ENCODE measurements at regions not wholly inside any gene's neighbourhood (a gene's known extent, or its start where the extent isn't known, plus 50 kb on each side); places are given as distances from the start of the nearest gene placed in this dataset.

DNA sequence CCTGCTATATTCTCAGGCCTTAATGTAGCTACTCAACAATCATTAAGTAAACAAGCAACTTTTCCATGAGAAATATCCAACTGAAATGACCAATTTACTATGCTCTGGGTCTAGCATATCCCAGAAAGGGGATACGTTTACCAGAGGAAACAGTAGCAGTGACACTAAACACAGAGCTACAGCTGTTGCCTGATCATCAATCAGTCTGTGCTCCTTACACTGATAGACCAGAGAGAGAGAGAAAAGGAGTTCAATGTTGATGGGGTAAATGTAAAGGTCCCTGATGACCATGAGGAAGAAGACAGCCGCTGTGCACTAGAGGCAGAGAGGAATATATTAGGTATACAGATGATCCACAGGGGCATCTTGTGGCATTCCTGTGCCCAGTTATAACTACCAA, 397.2 kb upstream of the USP15 start:
- no peak for DNase-seq

GRCh38 chr12:61863811-61864210, 396.4 kb upstream of the USP15 start:
- DNase-seq, result no peak

DNA sequence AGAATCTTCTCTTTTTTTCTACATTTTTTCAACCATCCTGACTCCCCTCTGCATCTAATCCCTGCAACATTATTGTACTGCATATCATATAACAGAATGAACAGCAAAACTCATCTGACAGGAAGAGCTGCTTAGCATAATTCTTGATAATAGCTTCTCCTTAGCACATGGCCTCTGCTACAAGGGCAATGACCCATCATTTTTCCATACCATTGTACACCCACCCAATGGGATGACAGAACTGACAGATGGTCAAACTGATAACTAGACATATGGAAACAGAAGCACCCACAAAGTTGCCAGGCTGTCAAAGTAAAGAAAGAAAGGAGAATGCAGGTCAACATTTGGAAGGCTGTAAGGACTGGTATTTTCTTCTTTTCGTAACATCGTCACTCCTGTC, 390.4 kb upstream of the USP15 start:
- no peak for DNase-seq

GRCh38 chr12:61870658-61871484, 389.3 kb upstream of the USP15 start:
- no peak for DNase-seq

DNA sequence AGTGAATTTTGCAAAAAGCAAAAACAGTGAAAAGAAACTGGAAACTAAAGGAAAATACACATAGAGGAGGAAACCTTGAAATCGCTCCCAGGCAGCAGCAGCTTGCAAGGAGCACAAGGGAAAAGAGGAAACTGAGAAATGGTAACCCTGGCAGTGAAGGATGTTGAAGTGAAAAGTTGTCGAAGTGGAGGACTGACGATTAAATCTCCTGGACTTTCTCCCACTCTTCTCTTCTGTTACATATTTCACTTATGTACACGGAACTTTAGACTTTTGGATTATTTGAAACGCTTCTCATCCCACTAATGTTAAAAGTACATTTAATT, 388.8 kb upstream of the USP15 start:
- DNase-seq, result no peak

DNA sequence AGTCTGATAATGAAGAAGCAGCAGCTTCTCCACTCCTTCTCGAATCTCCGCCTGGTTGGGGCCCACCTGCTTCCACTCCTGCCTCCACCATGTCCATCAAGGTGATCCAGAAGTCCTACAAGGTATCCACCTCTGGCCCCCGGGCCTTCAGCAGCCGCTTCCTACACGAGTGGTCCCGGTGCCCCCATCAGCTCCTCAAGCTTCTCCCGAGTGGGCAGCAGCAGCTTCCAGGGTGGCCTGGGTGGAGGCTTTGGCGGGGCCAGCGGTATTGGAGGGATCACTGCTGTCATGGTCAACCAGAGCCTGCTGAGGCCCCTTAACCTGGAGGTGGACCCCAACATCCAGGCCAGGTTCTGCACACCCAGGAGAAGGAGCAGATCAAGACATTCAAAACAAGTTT, 381.0 kb upstream of the USP15 start:
- DNase-seq, result no peak

DNA sequence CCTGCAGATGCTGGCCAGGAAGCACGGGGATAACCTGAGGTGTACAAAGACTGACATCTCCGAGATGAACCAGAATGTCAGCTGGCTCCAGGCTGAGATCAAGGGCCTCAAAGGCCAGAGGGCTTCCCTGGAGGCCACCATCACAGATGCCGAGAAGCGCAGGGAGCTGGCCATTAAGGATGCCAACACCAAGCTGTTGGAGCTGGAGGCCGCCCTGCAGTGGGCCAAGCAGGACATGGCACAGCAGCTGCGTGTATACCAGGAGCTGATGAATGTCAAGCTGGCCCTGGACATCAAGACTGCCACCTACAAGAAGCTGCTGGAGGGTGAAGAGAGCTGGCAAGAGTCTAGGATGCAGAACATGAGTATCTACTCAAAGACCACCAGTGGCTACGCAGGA, 380.0 kb upstream of the USP15 start:
- no peak for DNase-seq

- no peak for DNase-seq
These were observed 368.6 kb upstream of the USP15 start for GRCh38 chr12:61891632-61892031.

GRCh38 chr12:61894168-61894567, 366.0 kb upstream of the USP15 start:
- DNase-seq, result no peak

DNA sequence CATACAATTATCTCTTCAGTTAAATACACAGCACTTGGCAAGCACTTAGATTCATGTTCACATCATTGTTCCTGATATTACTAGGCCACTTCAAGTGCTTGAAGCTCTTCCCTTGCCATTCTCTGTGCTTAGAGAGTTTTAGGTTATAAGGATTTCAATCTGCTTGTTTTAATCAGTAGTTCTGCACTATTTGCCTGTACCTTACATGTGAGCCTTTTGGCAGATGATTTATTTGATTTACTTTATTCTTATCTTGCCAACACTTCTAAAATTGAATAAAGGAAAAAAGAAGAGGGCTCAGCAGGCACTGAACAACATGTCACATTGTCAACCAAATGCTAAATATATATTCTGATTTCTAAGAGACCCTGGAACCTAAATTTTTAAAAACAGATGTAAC, 363.8 kb upstream of the USP15 start:
- no peak for DNase-seq

DNA sequence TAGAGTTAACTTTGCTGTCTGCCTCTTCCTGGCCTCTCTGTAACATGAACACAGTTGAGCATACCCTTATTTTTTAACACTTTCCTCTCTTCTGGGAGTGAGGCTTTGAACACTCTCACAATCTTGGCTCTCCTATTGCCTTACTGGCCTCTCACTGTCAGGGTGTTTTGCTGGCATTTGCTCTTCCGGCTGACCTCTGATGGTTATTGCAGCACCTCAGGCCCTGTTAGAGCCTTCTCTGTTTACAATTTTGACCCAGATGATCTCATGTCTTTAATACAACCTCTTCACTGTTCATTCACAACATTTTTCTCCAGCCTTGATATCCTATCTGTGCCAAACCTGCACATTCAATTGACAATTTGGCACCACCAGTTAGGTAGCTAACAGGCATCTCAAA, 357.8 kb upstream of the USP15 start:
- DNase-seq, result no peak

- no peak for DNase-seq
These were observed 349.1 kb upstream of the USP15 start for GRCh38 chr12:61911113-61911512.

GRCh38 chr12:61915420-61915819, 344.8 kb upstream of the USP15 start:
- no peak for DNase-seq

GRCh38 chr12:61916831-61917230, 343.4 kb upstream of the USP15 start:
- DNase-seq, result no peak

GRCh38 chr12:61919686-61920085, 340.5 kb upstream of the USP15 start:
- DNase-seq, result no peak

DNA sequence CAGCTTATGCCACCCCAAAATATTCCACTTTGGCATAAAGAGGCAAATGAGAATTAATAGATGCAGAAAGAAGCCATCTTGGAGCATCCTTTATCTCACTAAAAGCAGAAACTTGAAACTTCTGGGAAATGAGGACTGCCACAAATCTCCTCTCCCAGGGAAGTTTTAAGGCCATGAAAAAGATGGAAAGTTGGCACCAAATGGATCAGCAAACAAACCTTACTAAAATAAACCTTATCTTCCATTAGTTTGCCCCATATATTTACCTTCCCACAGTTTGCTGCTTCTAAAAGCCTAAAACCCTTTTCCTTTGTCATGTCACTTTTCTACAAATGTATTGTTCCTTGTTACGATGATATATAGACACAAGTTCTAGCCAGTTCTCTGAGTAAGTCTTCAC, 340.0 kb upstream of the USP15 start:
- DNase-seq, result no peak

- no peak for DNase-seq
These were observed 337.1 kb upstream of the USP15 start for GRCh38 chr12:61923152-61923551.

- no peak for DNase-seq
These were observed 325.6 kb upstream of the USP15 start for GRCh38 chr12:61934564-61934963.

GRCh38 chr12:61939977-61940376, 320.2 kb upstream of the USP15 start:
- no peak for DNase-seq

DNA sequence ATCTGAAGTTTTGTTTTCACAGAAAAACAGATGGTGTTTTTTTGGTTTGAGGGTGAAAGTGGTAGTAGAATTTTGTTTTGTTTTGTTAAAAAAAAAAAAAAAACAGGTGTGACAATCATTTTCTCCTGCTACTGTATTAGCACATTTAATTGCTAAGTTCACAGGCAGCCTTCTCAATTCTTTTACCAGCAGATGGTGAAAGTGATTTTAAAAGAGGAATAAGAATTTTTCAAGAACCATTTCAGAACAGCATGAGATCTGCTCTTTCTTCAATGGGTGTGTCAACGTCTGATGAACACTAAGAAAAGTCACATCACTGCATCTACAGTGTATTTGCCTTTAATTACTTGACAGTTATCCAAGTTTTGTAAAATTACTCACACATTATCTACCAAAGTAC, 303.7 kb upstream of the USP15 start:
- DNase-seq, result no peak

- no peak for DNase-seq
These were observed 285.7 kb upstream of the USP15 start for GRCh38 chr12:61974461-61974860.

DNA sequence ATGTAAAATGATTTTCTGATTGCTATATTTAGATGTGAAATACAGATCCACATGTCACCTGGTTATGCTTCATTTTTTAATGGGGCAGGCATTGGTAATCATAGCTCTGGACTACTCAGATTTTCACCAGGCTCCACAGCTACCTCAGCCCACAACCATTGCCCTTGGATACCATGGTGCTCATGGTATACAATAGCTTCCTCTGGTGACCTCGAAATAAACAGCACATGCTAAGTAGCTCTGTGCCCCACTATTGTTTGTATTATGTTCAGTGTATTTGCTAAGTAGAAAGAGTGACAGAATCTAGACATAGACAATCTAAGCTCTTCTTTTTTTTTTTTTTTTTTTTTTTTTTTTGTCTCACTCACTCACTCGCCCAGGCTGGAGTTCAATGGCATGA, 274.4 kb upstream of the USP15 start:
- no peak for DNase-seq

GRCh38 chr12:61987173-61987572, 273.0 kb upstream of the USP15 start:
- DNase-seq, result no peak

- DNase-seq, result no peak
These were observed 268.5 kb upstream of the USP15 start for GRCh38 chr12:61991661-61992060.

DNA sequence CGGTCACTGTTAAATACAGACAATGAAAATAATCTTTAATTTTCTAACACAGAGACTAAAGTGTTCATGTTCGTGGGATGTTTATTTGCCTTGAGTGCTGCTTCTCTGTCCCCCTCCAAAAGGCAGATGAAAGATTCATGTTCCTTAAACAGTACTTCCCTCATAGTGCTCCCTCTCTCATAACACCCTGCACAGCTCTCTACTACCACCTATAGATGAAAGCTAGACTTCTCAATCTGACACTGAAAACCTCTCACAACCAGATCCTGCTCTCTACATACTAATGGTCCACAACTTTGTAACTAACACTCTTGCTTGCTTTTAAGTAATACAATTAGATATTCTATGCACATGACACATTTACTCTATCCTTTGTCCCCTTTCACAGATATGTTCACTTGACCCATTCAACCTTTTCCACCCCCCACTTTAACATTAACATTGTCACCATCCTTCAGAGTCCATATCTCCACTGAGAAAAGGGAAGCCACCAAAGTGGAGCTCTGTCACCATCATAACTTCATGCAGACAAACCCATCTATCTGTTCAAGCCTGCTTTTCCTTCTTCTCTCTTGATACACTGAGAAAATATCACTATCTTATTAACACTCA, 266.4 kb upstream of the USP15 start:
- DNase-seq, result no peak
